Activated CD4-positive, alpha-beta T cell treated with anti-CD3 and anti-CD28 coated beads, Interleukin-2, amount 10 ng/mL, durations not matched to agents 7 days and 5 days (primary cell): ENCODE measurements at regions not wholly inside any gene's neighbourhood (a gene's known extent, or its start where the extent isn't known, plus 50 kb on each side); places are given as distances from the start of the nearest gene placed in this dataset.

Source experiments
- CTCF ChIA-PET: fragments of 350-600 bp; sonication (Branson Sonifier 250); formaldehyde crosslinking; loops from one replicate; lab custom pipeline; 2021; ENCODE audit warnings: antibody characterized with exemption; lab: Charles Lee
- POLR2A ChIA-PET: fragments of 350-600 bp; sonication (Branson Sonifier 250); formaldehyde crosslinking; loops from one replicate; lab custom pipeline; 2021; ENCODE audit warnings: antibody characterized with exemption; lab: Charles Lee
- DNase-seq: peaks from one replicate; pipeline ENCODE4 v3.0.0-alpha.2; 2020
- H3K27ac Mint-ChIP-seq: one replicate; pipeline ENCODE4 v1.8.0; 2021; ENCODE audit warnings: mild to moderate bottlenecking, moderate library complexity, mixed read lengths
- H3K27me3 Mint-ChIP-seq: one replicate; pipeline ENCODE4 v1.8.0; 2021; ENCODE audit warnings: mixed read lengths
- H3K36me3 Mint-ChIP-seq: one replicate; pipeline ENCODE4 v1.8.0; 2021; ENCODE audit warnings: low read depth, mixed read lengths
- H3K4me1 Mint-ChIP-seq: one replicate; pipeline ENCODE4 v1.8.0; 2021; ENCODE audit warnings: mixed read lengths
- H3K4me3 Mint-ChIP-seq: one replicate; pipeline ENCODE4 v1.8.0; 2021; ENCODE audit warnings: mild to moderate bottlenecking, moderate library complexity, mixed read lengths
- H3K9me3 Mint-ChIP-seq: one replicate; pipeline ENCODE4 v1.8.0; 2021; ENCODE audit warnings: mixed read lengths

DNA sequence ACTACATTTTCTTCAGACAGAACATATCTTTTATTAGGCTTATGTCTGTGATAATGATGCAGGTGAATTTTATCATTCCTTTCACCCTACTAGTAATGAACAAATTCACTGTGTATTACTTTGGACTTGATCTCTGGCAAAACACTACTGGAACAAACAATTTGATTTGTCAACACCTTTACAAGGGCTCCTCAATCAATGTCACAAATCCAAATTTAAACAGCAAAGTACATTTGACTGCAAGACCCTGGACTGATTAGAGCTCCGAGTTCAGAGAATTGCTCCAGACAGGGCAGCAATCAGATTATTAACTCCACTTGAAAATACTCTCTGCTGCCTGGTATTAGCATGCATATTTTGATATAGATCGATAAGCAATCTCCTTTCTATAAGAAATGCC, 547.6 kb upstream of the SALL1 start:
- no peaks in the 10 kb centered on the region for H3K36me3 Mint-ChIP-seq
- CTCF ChIA-PET, result interaction anchor here (1.4 kb wide), 1 partner anchor 10 kb away, joined by 5 read pairs; no protein-coding TSS in a partner anchor
- POLR2A ChIA-PET, result no interaction called here
- H3K9me3 Mint-ChIP-seq, result peaks cover under 1% of the 10 kb centered on the region
- H3K27me3 Mint-ChIP-seq, result no peaks in the 10 kb centered on the region
- no peak for DNase-seq
- no peak overlapping the region for H3K4me3 Mint-ChIP-seq
- H3K27ac Mint-ChIP-seq, result no peak overlapping the region
- H3K4me1 Mint-ChIP-seq, result no peaks in the 10 kb centered on the region

- H3K4me3 Mint-ChIP-seq, result no peak overlapping the region
- no peaks in the 10 kb centered on the region for H3K36me3 Mint-ChIP-seq
- DNase-seq, result no peak
- no peaks in the 10 kb centered on the region for H3K4me1 Mint-ChIP-seq
- no peaks in the 10 kb centered on the region for H3K27me3 Mint-ChIP-seq
- H3K27ac Mint-ChIP-seq, result no peak overlapping the region
- CTCF ChIA-PET, result interaction anchor here (1.4 kb wide), 1 partner anchor 9 kb away, joined by 5 read pairs; no protein-coding TSS in a partner anchor
- POLR2A ChIA-PET, result no interaction called here
- H3K9me3 Mint-ChIP-seq, result no peaks in the 10 kb centered on the region
Observed at GRCh38 chr16:51697454-51697853, 546.4 kb upstream of the SALL1 start.

GRCh38 chr16:51696376-51696775, 545.3 kb upstream of the SALL1 start:
- H3K9me3 Mint-ChIP-seq, result no peaks in the 10 kb centered on the region
- no peaks in the 10 kb centered on the region for H3K27me3 Mint-ChIP-seq
- CTCF ChIA-PET, result no interaction called here

DNA sequence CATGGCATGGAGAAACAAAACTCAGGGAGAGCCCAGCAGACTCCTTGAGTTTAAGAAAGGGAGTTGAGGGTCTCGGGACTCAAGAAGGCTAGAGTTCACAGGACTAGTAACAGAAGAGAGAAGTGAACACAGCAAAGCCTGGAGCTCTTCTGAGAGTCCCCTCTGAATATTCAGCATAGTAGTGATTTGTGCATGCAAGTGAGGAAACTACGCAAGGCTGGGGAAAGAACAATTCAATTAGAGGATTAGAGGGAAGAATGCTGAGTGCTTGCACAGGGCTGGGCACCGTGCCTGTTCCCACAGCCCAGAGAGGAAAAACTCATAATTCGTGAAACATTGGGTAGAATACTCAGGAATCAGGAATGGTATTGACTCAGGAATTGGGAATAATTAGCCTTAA, 540.0 kb upstream of the SALL1 start:
- ChIA-PET CTCF (no interaction called here), POLR2A (no interaction called here)
- Mint-ChIP-seq H3K27ac (no peak overlapping the region), H3K4me1 (no peaks in the 10 kb centered on the region), H3K9me3 (peaks cover 13% of the 10 kb centered on the region), H3K27me3 (no peaks in the 10 kb centered on the region), H3K36me3 (no peaks in the 10 kb centered on the region), H3K4me3 (no peak overlapping the region)
- no peak for DNase-seq

More at GRCh38 chr16:51696376-51696775, 545.3 kb upstream of the SALL1 start:
- Mint-ChIP-seq H3K27ac (no peak overlapping the region), H3K4me3 (no peak overlapping the region), H3K36me3 (no peaks in the 10 kb centered on the region), H3K4me1 (no peaks in the 10 kb centered on the region)
- no peak for DNase-seq
- POLR2A ChIA-PET, result no interaction called here

DNA sequence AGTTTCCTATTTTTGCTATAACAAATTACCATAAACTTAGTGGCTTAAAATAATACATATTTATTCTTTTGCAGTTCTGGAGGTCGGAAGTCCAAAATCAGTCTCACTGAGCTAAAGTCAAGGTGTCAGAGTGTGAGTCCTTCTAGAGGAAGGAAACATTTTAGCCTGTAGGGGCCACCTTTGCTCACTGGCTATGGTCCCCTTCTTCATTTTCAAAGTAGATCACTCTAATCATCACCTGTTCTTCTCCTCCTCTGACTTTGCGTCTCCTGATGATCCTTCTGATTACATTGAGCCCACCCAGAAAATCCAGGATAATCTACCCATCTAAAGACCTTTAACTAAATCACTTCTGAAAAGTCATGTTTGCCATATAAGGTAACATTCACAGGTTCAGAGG, 534.4 kb upstream of the SALL1 start:
- no peak overlapping the region for H3K4me3 Mint-ChIP-seq
- ChIA-PET CTCF (no interaction called here), POLR2A (no interaction called here)
- H3K27ac Mint-ChIP-seq, result no peak overlapping the region
- no peaks in the 10 kb centered on the region for H3K36me3 Mint-ChIP-seq
- H3K4me1 Mint-ChIP-seq, result no peaks in the 10 kb centered on the region
- no peak for DNase-seq
- no peaks in the 10 kb centered on the region for H3K27me3 Mint-ChIP-seq
- H3K9me3 Mint-ChIP-seq, result peaks cover 10% of the 10 kb centered on the region

GRCh38 chr16:51683882-51684281, 532.8 kb upstream of the SALL1 start:
- Mint-ChIP-seq H3K4me3 (no peak overlapping the region), H3K4me1 (no peaks in the 10 kb centered on the region), H3K9me3 (peaks cover 2% of the 10 kb centered on the region), H3K27me3 (no peaks in the 10 kb centered on the region), H3K36me3 (no peaks in the 10 kb centered on the region), H3K27ac (no peak overlapping the region)
- ChIA-PET CTCF (no interaction called here), POLR2A (no interaction called here)
- no peak for DNase-seq

DNA sequence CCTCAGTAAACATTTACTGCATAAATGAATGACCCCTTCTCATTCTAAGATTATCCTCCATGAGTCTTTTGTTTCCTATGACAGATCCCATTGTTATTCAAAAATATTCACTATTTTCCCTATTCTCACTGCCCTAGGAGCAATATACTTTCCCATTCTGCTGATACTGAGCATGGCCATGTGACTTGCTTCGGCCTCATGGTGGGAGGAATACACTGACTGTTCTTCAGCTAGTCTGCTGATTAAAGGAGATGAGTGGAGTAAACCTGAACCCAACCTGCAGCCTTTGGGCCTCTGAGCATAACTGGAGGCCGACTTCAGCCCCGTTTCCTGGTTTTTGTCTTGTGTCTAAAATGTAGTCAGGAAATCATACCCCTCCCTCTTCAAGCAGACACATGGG, 531.8 kb upstream of the SALL1 start:
- no peak for DNase-seq
- H3K36me3 Mint-ChIP-seq, result no peaks in the 10 kb centered on the region
- H3K4me1 Mint-ChIP-seq, result no peaks in the 10 kb centered on the region
- ChIA-PET CTCF (interaction anchor here (1.4 kb wide), 1 partner anchor 9 kb away, joined by 3 read pairs; no protein-coding TSS in a partner anchor), POLR2A (no interaction called here)
- no peak overlapping the region for H3K27ac Mint-ChIP-seq
- H3K9me3 Mint-ChIP-seq, result no peaks in the 10 kb centered on the region
- no peak overlapping the region for H3K4me3 Mint-ChIP-seq
- H3K27me3 Mint-ChIP-seq, result no peaks in the 10 kb centered on the region

DNA sequence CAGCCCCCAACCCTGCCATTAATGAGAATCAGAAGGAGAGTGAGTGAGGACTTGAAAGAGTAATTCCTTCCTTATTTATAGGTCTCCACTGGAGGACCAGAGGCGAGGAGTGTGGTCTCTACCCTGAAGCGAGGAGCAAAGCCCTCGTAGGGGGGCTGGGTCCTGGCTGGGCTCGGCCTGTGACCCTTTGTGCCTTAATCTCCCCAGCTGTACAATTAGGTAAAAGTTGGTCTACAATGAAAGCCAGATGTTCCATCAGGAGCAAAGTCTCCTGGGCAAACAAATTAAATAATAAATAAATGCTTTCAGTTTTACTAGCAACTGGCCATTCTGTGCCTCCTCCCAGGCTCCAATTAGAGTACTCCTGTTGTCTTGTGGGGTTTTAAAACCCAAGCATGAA, 523.5 kb upstream of the SALL1 start:
- Mint-ChIP-seq H3K4me3 (no peak overlapping the region), H3K36me3 (no peaks in the 10 kb centered on the region), H3K9me3 (peaks cover 6% of the 10 kb centered on the region), H3K27me3 (no peaks in the 10 kb centered on the region), H3K4me1 (no peaks in the 10 kb centered on the region), H3K27ac (no peak overlapping the region)
- POLR2A ChIA-PET, result no interaction called here
- no peak for DNase-seq
- CTCF ChIA-PET, result interaction anchor here (0.8 kb wide), 1 partner anchor 8 kb away, joined by 3 read pairs; no protein-coding TSS in a partner anchor

DNA sequence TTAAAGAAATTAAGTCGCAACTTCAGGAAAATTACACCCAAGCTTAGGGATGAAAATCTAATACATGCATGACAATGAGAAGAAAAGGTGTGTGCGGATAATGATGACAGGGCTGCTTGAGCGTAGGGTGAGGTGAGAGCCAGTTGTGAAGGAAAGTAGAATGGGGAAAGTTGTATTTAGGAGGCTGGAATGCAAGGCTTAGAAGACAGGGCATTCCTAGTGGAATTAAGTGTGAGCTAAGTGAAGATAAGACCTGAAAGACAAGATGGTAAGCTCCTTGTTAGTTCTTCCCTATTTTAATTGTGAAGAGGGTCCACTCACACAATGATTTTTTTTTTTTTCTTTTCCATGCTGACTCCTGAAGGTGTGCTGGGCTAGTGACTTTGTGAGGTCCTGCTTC, 519.5 kb upstream of the SALL1 start:
- H3K36me3 Mint-ChIP-seq, result no peaks in the 10 kb centered on the region
- ChIA-PET POLR2A (no interaction called here), CTCF (interaction anchor here (0.6 kb wide), 2 partner anchors 28 to 175 kb away, joined by 3 to 4 read pairs; no protein-coding TSS in a partner anchor)
- no peak for DNase-seq
- H3K9me3 Mint-ChIP-seq, result peaks cover 3% of the 10 kb centered on the region
- H3K27me3 Mint-ChIP-seq, result no peaks in the 10 kb centered on the region
- no peak overlapping the region for H3K27ac Mint-ChIP-seq
- no peaks in the 10 kb centered on the region for H3K4me1 Mint-ChIP-seq
- no peak overlapping the region for H3K4me3 Mint-ChIP-seq

GRCh38 chr16:51666821-51667220, 515.8 kb upstream of the SALL1 start:
- Mint-ChIP-seq H3K4me1 (no peaks in the 10 kb centered on the region), H3K9me3 (peaks cover 3% of the 10 kb centered on the region), H3K36me3 (no peaks in the 10 kb centered on the region), H3K4me3 (no peak overlapping the region), H3K27ac (no peak overlapping the region), H3K27me3 (no peaks in the 10 kb centered on the region)
- no peak for DNase-seq
- ChIA-PET CTCF (interaction anchor here (0.5 kb wide), 1 partner anchor 141 kb away, joined by 3 read pairs; no protein-coding TSS in a partner anchor), POLR2A (no interaction called here)

- DNase-seq, result no peak
- peaks cover 3% of the 10 kb centered on the region for H3K9me3 Mint-ChIP-seq
- H3K27ac Mint-ChIP-seq, result no peak overlapping the region
- no peaks in the 10 kb centered on the region for H3K4me1 Mint-ChIP-seq
- H3K4me3 Mint-ChIP-seq, result no peak overlapping the region
- H3K27me3 Mint-ChIP-seq, result no peaks in the 10 kb centered on the region
- ChIA-PET POLR2A (no interaction called here), CTCF (interaction anchor here (0.6 kb wide), 1 partner anchor 238 kb away, joined by 3 read pairs; no protein-coding TSS in a partner anchor)
- H3K36me3 Mint-ChIP-seq, result no peaks in the 10 kb centered on the region
Observed at GRCh38 chr16:51666074-51666473, 515.0 kb upstream of the SALL1 start.

- H3K36me3 Mint-ChIP-seq, result no peaks in the 10 kb centered on the region
- CTCF ChIA-PET, result interaction anchor here (0.6 kb wide), 1 partner anchor 239 kb away, joined by 3 read pairs; no protein-coding TSS in a partner anchor
- H3K27me3 Mint-ChIP-seq, result no peaks in the 10 kb centered on the region
- no peak overlapping the region for H3K27ac Mint-ChIP-seq
- H3K4me3 Mint-ChIP-seq, result no peak overlapping the region
- H3K9me3 Mint-ChIP-seq, result peaks cover 2% of the 10 kb centered on the region
- POLR2A ChIA-PET, result no interaction called here
- no peaks in the 10 kb centered on the region for H3K4me1 Mint-ChIP-seq
- no peak for DNase-seq
Observed at GRCh38 chr16:51665436-51665998, 514.4 kb upstream of the SALL1 start.

DNA sequence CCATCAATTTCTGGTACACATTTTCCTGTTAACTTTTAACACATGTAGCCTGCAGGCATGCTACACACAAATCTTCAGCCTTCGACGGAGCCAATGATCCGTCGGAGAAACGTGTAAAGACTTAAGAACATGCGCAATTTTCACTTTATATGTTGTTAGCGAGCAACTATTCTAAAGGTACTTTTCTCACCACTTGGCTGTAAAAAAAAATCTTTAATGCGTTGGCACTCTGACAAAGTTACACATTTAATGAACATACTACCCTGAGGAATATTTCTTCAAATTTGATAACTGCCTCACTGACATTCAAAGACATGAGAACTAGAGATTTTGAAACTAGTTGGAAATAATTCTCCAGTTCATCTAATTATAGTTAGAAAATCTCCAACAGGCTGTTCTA, 507.5 kb upstream of the SALL1 start:
- H3K27ac Mint-ChIP-seq, result no peak overlapping the region
- H3K9me3 Mint-ChIP-seq, result peaks cover 9% of the 10 kb centered on the region
- no peaks in the 10 kb centered on the region for H3K36me3 Mint-ChIP-seq
- CTCF ChIA-PET, result interaction anchor here (0.6 kb wide), 1 partner anchor 861 kb away, joined by 3 read pairs; no protein-coding TSS in a partner anchor
- DNase-seq, result no peak
- no peak overlapping the region for H3K4me3 Mint-ChIP-seq
- POLR2A ChIA-PET, result no interaction called here
- H3K4me1 Mint-ChIP-seq, result no peaks in the 10 kb centered on the region
- H3K27me3 Mint-ChIP-seq, result no peaks in the 10 kb centered on the region

DNA sequence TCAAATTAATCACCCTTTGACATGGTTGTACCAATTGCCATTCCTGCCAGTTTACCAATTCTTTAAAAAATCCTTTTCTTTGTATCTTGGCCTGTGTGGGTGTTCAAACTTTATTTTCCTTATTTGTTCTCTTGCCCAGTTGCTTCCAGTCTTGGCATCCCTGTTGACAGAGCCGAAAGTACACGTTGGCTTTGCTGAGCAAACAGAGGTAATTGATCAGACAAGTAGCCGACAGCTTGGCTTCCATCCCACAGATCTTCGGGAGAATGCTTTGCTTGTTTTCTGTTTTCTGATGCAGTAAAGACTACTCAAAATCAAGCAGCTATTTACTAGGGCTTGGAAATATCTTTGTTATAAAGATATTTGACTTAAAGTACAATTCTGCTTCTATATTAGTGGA, 506.8 kb upstream of the SALL1 start:
- no peak for DNase-seq
- no peaks in the 10 kb centered on the region for H3K27me3 Mint-ChIP-seq
- H3K27ac Mint-ChIP-seq, result no peak overlapping the region
- peaks cover 12% of the 10 kb centered on the region for H3K9me3 Mint-ChIP-seq
- ChIA-PET POLR2A (no interaction called here), CTCF (no interaction called here)
- H3K4me3 Mint-ChIP-seq, result no peak overlapping the region
- H3K4me1 Mint-ChIP-seq, result no peaks in the 10 kb centered on the region
- no peaks in the 10 kb centered on the region for H3K36me3 Mint-ChIP-seq
